Tibial artery (tissue), 4 donors: ENCODE measurements at regions not wholly inside any gene's neighbourhood (a gene's known extent, or its start where the extent isn't known, plus 50 kb on each side); places are given as distances from the start of the nearest gene placed in this dataset.

Experiments
- DNase-seq, 2 donors: peaks; one replicate each; pipeline ENCODE4 v3.0.0-alpha.2; 2019
- H3K27ac ChIP-seq, 2 donors: fragments of 200-600 bp; sonication (generic) in 1 of 2; 1 replicate in 1 of 2; 2 replicates in 1 of 2; pipeline ENCODE4 v1.5.1; 2018 to 2019; ENCODE audit warnings: mild to moderate bottlenecking in 1 of 2
- H3K27me3 ChIP-seq, 2 donors: fragments of 200-600 bp; sonication (generic) in 1 of 2; one replicate each; pipeline versions ENCODE4 v1.5.1 to v1.6.0; 2016 to 2019
- H3K36me3 ChIP-seq, 3 donors: fragments of 200-600 bp; sonication (generic) in 2 of 3; one replicate each; pipeline ENCODE4 v1.5.1; 2016 to 2019; ENCODE audit warnings: mild to moderate bottlenecking in 2 of 3
- H3K4me1 ChIP-seq, 4 donors: fragments of 200-600 bp; sonication (generic) in 2 of 4; 1 replicate in 3 of 4; 2 replicates in 1 of 4; pipeline ENCODE4 v1.5.1; 2016 to 2019
- H3K4me3 ChIP-seq, 2 donors: fragments of 200-600 bp; sonication (generic) in 1 of 2; 1 replicate in 1 of 2; 2 replicates in 1 of 2; pipeline ENCODE4 v1.5.1; 2018 to 2019; ENCODE audit warnings: mild to moderate bottlenecking in 2 of 2
- H3K9me3 ChIP-seq, 3 donors: fragments of 200-600 bp; sonication (generic) in 1 of 3; one replicate each; pipeline ENCODE4 v1.5.1; 2016 to 2019
- intact Hi-C: fragments of 100-400 bp; cut with DNase I; formaldehyde crosslinking; loops from one replicate; pipeline ENCODE4 v1.15.0; 2023; ENCODE audit warnings: low total_unique reads
- TF ChIP-seq, protein P1 (sequence below), 2 experiments: fragments of 200-600 bp in 1 of 2; fragments of 450-650 bp in 1 of 2; IDR thresholded peaks; one replicate each; pipeline ENCODE4 v1.5.1; 2017 to 2019; ENCODE audit warnings: antibody characterized with exemption in 2 of 2, mild to moderate bottlenecking in 1 of 2, moderate library complexity in 1 of 2

DNA sequence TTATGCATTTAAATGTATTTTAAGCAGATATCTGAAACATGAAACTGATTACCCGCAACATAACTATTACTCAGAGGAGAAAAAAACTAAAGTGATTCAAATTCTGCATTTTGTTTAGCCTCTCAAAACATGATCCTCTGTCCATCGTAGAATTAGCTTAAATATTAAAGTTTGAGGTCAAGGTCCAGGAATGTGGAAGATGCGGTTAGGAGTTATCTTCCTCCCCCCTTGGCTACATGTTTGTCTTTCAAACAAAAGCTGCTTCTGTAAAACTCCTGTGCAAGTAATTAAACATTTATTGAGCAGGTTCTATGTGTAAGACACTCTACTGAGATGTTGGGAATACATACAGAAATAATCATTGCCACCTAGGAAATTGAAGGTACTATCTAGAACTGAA lies 175.0 kb upstream of the ISL1 start:
- no peak for DNase-seq
- Histone ChIP-seq H3K9me3 (no peaks in the 10 kb centered on the region), H3K36me3 (no peaks in the 10 kb centered on the region), H3K4me1 (no peaks in the 10 kb centered on the region), H3K27me3 (no peaks in the 10 kb centered on the region), H3K27ac (no peak overlapping the region), H3K4me3 (no peak overlapping the region)
- TF ChIP-seq, protein P1, sequence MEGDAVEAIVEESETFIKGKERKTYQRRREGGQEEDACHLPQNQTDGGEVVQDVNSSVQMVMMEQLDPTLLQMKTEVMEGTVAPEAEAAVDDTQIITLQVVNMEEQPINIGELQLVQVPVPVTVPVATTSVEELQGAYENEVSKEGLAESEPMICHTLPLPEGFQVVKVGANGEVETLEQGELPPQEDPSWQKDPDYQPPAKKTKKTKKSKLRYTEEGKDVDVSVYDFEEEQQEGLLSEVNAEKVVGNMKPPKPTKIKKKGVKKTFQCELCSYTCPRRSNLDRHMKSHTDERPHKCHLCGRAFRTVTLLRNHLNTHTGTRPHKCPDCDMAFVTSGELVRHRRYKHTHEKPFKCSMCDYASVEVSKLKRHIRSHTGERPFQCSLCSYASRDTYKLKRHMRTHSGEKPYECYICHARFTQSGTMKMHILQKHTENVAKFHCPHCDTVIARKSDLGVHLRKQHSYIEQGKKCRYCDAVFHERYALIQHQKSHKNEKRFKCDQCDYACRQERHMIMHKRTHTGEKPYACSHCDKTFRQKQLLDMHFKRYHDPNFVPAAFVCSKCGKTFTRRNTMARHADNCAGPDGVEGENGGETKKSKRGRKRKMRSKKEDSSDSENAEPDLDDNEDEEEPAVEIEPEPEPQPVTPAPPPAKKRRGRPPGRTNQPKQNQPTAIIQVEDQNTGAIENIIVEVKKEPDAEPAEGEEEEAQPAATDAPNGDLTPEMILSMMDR (IDR thresholded peaks at IDR 0.05) = no peak
- intact Hi-C loops = no loop called here

DNA sequence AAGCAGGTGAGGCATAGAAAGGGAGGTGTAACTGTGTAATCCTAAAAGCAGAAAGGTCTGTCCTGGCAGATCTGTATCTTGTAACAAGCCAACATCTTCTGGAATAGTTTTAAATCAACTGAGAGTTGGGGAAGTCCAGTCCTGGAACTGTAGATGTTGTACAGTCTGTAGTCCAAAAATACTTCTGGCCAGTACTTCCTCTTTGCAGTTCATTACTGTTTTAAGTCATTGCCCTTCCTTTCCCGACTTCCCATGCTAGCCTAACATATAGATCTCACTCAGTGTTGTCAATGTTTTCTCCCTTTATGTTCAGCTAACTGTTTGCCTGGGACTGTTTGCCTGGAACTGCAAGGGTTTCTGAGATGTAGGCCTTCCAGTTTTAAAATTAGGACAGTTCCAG lies 168.5 kb upstream of the ISL1 start:
- Histone ChIP-seq H3K27ac (no peak overlapping the region), H3K4me1 (no peaks in the 10 kb centered on the region), H3K36me3 (no peaks in the 10 kb centered on the region), H3K27me3 (no peaks in the 10 kb centered on the region), H3K4me3 (no peak overlapping the region), H3K9me3 (no peaks in the 10 kb centered on the region)
- TF ChIP-seq, protein P1 (IDR thresholded peaks at IDR 0.05) = no peak
- DNase-seq = no peak
- intact Hi-C loops = no loop called here

DNA sequence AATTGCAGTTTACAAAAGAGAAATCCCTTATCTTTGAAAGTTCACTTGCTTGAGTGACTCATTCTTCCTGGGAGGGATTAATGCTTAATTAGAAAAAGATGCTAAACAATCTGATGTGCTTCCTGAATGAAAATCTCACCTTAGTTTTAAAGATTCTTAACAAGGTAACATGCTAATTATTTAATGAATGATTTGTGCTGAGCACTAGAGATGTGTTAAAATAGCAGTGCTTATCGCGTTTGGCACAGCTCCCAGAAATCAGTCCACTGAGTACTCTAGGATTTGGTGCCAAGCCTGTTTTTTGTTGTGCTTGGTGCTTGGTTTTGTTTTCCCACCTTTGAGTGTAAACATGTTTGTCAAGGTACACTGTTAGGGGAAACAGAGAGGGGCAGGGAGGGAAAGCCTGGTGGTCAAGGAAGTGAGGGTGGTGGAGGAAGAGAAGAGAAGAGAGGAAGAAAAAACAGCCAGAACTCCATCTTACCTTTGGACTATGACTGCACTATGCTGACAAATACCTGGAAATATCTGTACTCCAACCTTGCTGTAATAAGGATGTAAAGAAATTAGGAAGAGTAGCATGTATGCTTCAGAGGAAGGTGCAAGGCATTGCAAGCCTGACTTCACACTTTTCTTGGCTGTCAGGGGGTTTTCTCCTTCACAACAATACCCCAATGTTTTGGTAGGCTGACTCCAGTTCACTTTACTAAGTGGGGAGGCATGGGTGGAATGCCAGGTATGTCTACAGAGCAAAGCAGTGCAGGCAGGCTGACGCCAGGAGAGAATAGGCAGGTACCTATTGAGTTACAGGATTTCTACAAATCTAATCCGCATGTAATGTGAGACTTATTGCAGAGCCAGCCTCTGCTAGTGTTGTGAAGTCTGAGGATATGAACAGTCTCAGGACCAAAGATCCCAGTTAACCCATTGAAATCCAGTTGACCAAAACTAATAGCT lies 157.2 kb upstream of the ISL1 start:
- Histone ChIP-seq H3K36me3 (no peaks in the 10 kb centered on the region), H3K4me3 (no peak overlapping the region), H3K4me1 (no peaks in the 10 kb centered on the region), H3K27ac (no peak overlapping the region), H3K27me3 (no peaks in the 10 kb centered on the region), H3K9me3 (no peaks in the 10 kb centered on the region)
- TF ChIP-seq, protein P1 (IDR thresholded peaks at IDR 0.05) = no peak
- no peak for DNase-seq
- intact Hi-C loops = no loop called here

DNA sequence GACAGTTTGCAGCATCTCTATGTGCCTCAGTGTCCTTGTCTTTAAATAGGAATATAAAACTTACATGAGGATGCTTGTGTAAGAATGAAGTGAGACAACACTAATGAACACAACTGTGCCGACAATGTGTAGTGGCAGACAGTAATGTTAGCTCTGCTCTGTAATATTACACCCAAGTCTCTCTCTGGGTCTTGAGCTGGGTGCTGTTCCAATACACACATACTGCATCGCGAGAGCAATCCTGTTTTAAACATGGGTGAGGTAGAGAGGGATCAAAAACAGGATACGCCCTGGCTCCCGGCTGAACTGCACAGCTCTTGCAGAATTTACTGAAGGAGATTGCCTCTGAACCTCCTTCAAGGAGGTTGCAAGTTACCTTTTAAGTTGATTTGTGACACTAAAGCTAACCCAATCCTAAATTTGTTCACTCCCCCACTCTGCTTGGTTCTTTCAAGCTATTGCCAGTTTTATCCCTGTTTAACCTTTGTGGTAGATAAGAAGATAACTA lies 155.2 kb upstream of the ISL1 start:
- Histone ChIP-seq H3K27ac (no peak overlapping the region), H3K27me3 (no peaks in the 10 kb centered on the region), H3K4me1 (no peaks in the 10 kb centered on the region), H3K4me3 (no peak overlapping the region), H3K36me3 (no peaks in the 10 kb centered on the region), H3K9me3 (no peaks in the 10 kb centered on the region)
- intact Hi-C loops = no loop called here
- DNase-seq = no peak
- TF ChIP-seq, protein P1 (IDR thresholded peaks at IDR 0.05) = no peak

DNA sequence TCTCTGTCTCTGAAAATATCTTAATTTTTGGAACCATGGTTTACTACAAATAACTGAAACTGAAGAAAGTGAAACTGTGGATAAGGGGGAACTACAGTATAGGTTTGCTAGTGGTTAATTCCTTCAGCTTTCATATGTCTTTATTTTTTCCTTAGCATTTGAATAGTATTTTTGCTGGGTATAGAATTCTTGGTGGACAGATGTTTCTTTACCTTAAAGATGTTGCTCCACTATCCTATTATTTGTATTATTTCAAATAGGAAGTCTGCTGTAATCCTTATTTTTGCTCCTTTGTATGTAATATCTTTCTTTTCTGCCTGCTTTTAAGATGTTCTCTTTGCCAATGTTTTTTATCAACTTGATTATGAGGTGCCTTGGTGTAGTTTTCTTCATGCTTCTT lies 152.9 kb upstream of the ISL1 start:
- no peaks in the 10 kb centered on the region for H3K27me3 ChIP-seq
- no peak for DNase-seq
- H3K4me3 ChIP-seq = no peak overlapping the region
- intact Hi-C loops = no loop called here
- no peak overlapping the region for H3K27ac ChIP-seq
- H3K9me3 ChIP-seq = no peaks in the 10 kb centered on the region
- H3K36me3 ChIP-seq = no peaks in the 10 kb centered on the region
- no peaks in the 10 kb centered on the region for H3K4me1 ChIP-seq
- TF ChIP-seq, protein P1 (IDR thresholded peaks at IDR 0.05) = no peak
